ENCODE measurements at regions not wholly inside any gene's neighbourhood (a gene's known extent, or its start where the extent isn't known, plus 50 kb on each side); places are given as distances from the start of the nearest gene placed in this dataset.

DNA sequence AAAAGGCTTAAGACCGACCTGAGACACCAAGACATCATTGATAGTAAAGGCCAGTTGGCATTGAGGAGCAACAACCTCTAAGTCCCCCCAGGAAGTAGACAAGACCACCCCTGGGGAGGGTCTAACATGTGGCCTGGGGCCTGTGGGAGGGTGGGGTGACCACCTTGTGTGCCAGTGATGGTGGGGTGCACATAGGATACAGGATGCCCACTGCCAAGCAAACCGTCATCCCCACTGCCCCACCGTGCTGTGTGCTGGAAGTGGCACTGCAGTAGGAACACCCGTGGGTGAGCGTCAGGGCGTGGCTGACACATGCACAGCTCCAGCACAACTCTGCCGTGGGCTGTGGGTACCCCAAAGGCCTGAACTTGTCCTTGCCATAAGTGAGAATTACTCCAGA is 84.3 kb upstream of the LGALSL start:
- H3K27ac ChIP-seq: no peak overlapping the region
- TF ChIP-seq, protein P1, sequence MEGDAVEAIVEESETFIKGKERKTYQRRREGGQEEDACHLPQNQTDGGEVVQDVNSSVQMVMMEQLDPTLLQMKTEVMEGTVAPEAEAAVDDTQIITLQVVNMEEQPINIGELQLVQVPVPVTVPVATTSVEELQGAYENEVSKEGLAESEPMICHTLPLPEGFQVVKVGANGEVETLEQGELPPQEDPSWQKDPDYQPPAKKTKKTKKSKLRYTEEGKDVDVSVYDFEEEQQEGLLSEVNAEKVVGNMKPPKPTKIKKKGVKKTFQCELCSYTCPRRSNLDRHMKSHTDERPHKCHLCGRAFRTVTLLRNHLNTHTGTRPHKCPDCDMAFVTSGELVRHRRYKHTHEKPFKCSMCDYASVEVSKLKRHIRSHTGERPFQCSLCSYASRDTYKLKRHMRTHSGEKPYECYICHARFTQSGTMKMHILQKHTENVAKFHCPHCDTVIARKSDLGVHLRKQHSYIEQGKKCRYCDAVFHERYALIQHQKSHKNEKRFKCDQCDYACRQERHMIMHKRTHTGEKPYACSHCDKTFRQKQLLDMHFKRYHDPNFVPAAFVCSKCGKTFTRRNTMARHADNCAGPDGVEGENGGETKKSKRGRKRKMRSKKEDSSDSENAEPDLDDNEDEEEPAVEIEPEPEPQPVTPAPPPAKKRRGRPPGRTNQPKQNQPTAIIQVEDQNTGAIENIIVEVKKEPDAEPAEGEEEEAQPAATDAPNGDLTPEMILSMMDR (IDR thresholded peaks at IDR 0.05): no peak
- no peak for TF ChIP-seq ZFX (IDR thresholded peaks at IDR 0.05; ENCODE audit: borderline replicate concordance)

DNA sequence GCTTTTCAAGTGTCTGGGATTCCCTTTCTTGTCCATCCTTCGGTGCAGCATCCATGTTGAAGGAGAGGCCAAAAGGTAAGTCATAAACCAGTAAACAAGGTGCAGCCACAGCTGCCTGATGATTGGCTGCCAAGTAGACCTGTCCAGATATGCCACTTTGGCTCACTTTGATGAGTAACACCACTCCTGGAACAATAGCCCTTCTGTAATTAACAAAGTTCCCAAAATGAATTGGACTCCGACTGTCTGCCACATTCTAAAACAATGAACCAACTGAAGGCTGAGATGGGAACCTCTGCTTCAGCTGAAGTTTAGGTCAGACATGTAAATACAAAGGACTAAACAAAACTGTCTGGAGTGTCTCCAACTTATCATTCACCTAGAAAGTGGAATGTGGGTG is 82.2 kb upstream of the LGALSL start:
- no peak for TF ChIP-seq ZFX (IDR thresholded peaks at IDR 0.05; ENCODE audit: borderline replicate concordance)
- TF ChIP-seq, protein P1 (IDR thresholded peaks at IDR 0.05): no peak
- H3K27ac ChIP-seq: no peak overlapping the region

DNA sequence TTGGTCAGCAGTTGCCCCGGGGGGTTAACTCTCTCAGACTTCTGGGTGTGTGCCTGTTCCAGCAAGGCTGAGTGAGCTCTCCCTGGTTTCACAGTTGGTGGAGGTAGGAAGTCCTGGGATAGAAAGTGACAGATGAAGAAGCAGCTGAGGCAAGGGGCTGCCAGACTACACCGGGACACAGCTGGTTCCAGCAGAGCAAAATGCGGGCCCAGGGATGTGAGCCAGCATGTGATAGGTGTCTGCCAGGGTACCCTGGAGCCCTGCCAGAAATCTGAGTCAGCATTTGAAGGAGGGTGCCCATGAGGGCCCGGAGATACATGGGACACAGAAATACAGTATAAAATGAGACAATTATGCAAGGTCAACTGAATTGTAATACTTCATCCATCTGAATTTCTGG is 79.3 kb upstream of the LGALSL start:
- H3K27ac ChIP-seq: no peak overlapping the region

DNA sequence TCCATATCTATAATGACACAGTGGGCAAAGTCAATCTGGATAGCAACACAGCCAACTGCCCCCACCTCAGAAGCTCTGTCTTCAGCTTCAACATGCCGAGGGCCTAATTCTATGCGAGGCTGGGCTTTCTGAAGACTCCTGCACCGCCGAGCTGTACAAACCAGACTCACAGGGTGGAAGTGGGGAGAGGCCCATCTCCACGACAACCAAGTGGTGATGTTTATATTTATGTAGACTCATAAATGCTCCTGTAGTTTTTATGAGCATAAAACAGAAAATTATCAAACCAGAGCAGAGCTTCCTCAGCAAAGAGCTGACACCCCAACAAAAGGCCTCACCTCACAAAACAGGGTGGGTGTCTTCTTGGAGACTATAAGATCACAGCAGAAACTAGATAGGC is 77.0 kb upstream of the LGALSL start:
- no peak overlapping the region for H3K27ac ChIP-seq
- TF ChIP-seq, protein P1 (IDR thresholded peaks at IDR 0.05): no peak
- TF ChIP-seq ZFX (IDR thresholded peaks at IDR 0.05; ENCODE audit: borderline replicate concordance): no peak

More for the DNA sequence above, 79.3 kb upstream of the LGALSL start:
- no peak for TF ChIP-seq ZFX (IDR thresholded peaks at IDR 0.05; ENCODE audit: borderline replicate concordance)

DNA sequence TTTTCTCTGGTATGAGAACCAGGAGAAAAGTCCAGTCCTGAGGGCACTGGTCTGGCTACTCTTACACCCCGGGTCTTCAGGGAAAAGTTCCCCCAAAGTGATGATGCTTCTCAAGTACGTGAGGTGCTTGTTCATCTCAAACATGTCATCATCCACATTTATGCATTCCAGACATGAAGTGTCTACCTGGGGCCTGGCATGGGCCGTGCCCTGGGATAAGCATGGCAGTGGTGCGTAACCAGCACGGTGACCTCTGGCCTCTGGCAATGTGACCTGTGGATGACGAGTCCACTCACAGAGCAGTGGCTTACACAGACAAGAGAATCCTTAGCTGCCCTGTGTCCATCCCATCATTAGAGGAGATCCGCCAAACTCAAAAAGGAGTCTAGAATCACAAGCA is 74.8 kb upstream of the LGALSL start:
- TF ChIP-seq, protein P1 (IDR thresholded peaks at IDR 0.05): no peak
- TF ChIP-seq ZFX (IDR thresholded peaks at IDR 0.05; ENCODE audit: borderline replicate concordance): no peak
- H3K27ac ChIP-seq: no peak overlapping the region

DNA sequence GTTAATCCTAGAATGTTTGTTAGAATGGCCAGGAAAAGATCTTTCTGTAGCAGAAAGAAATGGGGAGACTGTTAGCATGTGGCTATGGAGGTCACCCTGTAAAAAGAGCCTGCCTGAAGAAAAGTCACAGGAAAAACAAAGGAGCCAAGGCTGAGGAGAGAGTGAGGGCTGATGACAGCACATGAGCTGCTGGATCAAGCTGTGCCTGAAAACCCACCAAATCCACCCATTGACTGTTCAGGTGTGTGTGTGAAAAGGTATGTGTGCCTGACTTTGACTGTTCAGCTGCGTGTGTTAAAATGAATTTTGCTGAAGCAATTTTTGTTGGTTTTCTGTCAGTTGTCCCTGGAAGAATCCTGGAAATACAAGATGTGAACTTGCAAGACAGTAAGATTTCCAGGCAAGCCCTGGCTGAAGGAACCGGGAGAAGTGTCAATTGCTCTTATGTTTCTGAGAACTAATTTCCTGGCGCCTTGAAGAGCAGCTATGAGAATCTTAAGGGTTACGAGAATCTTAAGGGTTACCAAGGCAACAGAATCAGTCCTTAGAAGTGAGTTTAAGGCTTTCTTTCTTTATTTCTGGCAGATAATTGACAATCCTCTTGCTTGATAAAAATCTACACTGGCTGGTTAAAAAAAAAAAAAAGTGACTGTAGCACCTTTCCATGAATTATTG is 73.0 kb upstream of the LGALSL start:
- TF ChIP-seq ZFX (IDR thresholded peaks at IDR 0.05; ENCODE audit: borderline replicate concordance): no peak
- TF ChIP-seq, protein P1 (IDR thresholded peaks at IDR 0.05): no peak
- H3K27ac ChIP-seq: no peak overlapping the region

DNA sequence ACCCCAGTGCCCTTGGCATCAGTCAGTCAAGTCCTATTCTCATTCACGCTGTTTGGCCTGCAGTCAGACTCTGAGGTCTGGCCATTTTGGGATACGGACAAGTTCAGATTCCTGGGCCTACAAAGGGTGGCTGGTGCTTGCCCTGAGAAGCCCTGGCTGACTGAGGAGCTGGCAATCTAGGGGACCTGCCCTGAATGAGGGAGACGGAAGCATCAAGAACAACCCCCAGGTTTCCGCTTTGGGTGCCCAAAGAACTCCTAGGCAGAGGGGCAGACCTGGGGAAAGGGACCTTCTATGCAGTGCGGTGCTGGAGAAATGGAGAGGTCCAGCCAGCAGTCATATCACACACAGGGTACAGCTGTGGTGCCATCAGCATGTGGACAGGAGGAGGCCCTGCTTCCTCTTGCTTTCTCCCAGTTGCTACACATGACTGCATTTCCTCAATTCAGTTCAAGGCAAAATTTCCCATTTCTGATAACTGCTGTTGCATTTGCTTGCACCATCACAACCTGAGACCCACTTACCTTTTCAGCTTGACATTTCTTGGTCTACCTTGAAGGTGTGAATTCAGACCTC is 70.9 kb upstream of the LGALSL start:
- no peak for TF ChIP-seq ZFX (IDR thresholded peaks at IDR 0.05; ENCODE audit: borderline replicate concordance)
- TF ChIP-seq, protein P1 (IDR thresholded peaks at IDR 0.05): no peak
- no peak overlapping the region for H3K27ac ChIP-seq

Data from 22Rv1 (cell line).